Uterus (tissue), 2 donors: ENCODE measurements at regions not wholly inside any gene's neighbourhood (a gene's known extent, or its start where the extent isn't known, plus 50 kb on each side); places are given as distances from the start of the nearest gene placed in this dataset.

Experiments
- CTCF ChIP-seq, 4 experiments: fragments of 200-600 bp in 2 of 4; fragments of 450-650 bp in 2 of 4; sonication (generic) in 2 of 4; IDR thresholded peaks; one replicate each; pipeline ENCODE4 v1.5.1; 2016 to 2019; ENCODE audit warnings: antibody characterized with exemption in 4 of 4, mild to moderate bottlenecking in 2 of 4, moderate library complexity in 1 of 4
- POLR2A ChIP-seq, 2 donors: fragments of 450-650 bp; IDR thresholded peaks; one replicate each; pipeline ENCODE4 v1.6.1; 2016; ENCODE audit warnings: antibody characterized with exemption in 2 of 2, mild to moderate bottlenecking in 1 of 2, moderate library complexity in 1 of 2

GRCh38 chr5:61614606-61615005, 282.5 kb downstream of the ZSWIM6 start:
- TF ChIP-seq CTCF (IDR thresholded peaks at IDR 0.05) (no peak), POLR2A (IDR thresholded peaks at IDR 0.05) (no peak)
